ENCODE measurements at regions not wholly inside any gene's neighbourhood (a gene's known extent, or its start where the extent isn't known, plus 50 kb on each side); places are given as distances from the start of the nearest gene placed in this dataset.
"Not testable (repeated sequence)": the region's sequence is repeated elsewhere in the genome, so short reads cannot be mapped to it uniquely, and the experiment has no call there.

DNA sequence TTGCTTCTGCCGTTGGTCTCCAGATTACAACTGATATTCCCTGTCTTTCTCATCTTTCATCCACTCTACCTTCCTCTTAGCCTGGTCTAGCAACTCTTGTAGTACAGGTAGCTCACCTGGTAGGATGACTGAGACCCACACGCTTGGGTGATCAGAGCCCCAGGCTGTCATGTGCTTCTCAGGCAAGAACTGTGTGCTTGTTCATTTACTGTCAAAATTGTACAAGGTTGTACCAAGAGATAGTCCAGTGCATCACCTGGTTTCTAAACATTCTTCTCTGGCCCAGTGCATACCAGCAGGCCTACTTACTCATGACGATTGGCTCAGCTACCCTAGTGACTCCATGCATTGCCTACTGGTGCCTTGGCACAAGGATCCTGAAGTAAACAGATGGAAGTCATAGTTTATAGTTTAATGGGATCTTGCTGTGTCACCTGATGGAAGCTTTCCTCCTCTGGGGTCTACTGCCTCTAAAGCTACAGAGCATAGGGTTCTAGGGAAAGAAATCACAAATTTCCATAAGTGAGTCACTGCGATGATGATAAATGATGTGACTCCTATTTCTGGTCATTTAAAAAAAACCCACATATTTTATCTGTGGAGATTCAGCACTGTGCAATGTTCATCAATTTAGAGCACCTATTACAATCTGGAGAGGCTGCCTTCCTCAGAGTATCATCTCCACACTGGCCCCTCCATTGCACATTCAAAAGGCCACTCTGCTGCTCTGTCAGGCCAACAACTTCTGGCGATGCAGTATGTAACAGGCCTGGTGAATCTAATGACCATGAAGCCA, 481.8 kb upstream of the MEIS1 start:
- DNase-seq (ENCODE audit: low spot score), result no peak

DNA sequence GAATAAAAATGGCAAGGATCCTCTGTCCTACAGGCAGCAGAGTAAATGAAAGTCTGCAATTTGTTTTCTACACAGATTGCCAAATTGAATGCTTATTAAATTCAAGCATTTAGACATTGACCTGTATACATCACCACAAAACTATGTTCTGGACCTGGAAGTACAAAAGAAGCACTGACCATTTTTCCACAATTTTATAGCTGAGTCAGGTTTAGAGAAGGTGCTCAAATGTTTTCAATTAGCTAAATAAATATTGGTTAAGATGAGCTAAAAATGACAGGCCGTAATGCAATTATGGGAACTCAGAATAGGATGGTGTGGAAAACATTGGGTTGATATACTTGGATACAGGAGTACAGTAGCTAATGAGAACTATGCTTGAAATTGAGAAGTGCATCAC, 490.7 kb upstream of the MEIS1 start:
- no peak for DNase-seq (ENCODE audit: low spot score)

GRCh38 chr2:65943099-65943786, 491.7 kb upstream of the MEIS1 start:
- DNase-seq (ENCODE audit: low spot score), result no peak

GRCh38 chr2:65940856-65941255, 494.1 kb upstream of the MEIS1 start:
- no peak for DNase-seq (ENCODE audit: low spot score)

DNA sequence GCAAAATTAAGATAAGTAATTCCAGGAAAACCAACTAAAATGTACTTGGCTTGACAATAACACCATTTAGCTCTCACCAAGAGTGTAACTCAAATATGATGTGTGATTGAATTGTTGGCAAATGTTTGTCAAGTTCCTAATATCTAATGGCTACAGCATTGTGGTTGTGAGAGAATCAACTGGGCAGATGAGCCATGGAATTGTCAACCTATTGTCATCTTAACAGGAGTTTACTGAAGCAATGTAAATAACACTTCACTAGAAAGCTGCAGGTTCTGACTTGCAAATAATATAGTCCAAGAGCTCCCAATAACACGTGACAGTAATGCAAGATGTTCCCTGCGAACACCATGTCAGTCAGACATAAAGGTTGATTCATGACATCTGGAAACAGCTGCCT, 495.2 kb upstream of the MEIS1 start:
- DNase-seq (ENCODE audit: low spot score), result no peak

- DNase-seq (ENCODE audit: low spot score), result no peak
Observed at GRCh38 chr2:65937379-65938160, 497.4 kb upstream of the MEIS1 start.

- no peak for DNase-seq (ENCODE audit: low spot score)
Observed at GRCh38 chr2:65934992-65935629, 499.8 kb upstream of the MEIS1 start.

DNA sequence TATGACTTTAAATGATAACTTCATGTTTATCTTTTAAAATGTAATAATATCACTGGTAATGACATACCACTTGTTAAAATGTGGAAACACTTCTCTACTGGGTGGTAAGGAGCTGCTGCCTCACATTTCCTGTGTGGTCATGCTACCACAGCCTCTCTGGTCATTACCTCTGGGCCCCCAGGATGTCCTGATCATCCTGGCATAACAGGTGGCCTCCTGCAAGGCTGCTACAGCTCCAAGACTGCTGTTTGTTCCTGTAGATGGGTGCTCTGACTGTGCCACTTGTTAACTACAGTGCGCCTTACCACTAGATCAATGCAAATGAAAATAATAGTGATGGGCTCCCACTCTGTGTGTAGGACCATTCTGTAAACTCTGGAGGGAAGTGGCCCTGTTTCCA, 500.2 kb upstream of the SPRED2 start:
- DNase-seq (ENCODE audit: low spot score), result no peak

GRCh38 chr2:65931056-65931455, 498.7 kb upstream of the SPRED2 start:
- no peak for DNase-seq (ENCODE audit: low spot score)

- DNase-seq (ENCODE audit: low spot score), result no peak
Observed at GRCh38 chr2:65930259-65930658, 497.9 kb upstream of the SPRED2 start.

GRCh38 chr2:65929664-65930063, 497.3 kb upstream of the SPRED2 start:
- DNase-seq (ENCODE audit: low spot score), result not testable (repeated sequence)

- no peak for DNase-seq (ENCODE audit: low spot score)
Observed at GRCh38 chr2:65922794-65923193, 490.4 kb upstream of the SPRED2 start.

- DNase-seq (ENCODE audit: low spot score), result no peak
Observed at GRCh38 chr2:65922030-65922429, 489.6 kb upstream of the SPRED2 start.

GRCh38 chr2:65921116-65921515, 488.7 kb upstream of the SPRED2 start:
- DNase-seq (ENCODE audit: low spot score), result no peak

GRCh38 chr2:65920659-65921058, 488.3 kb upstream of the SPRED2 start:
- no peak for DNase-seq (ENCODE audit: low spot score)

DNA sequence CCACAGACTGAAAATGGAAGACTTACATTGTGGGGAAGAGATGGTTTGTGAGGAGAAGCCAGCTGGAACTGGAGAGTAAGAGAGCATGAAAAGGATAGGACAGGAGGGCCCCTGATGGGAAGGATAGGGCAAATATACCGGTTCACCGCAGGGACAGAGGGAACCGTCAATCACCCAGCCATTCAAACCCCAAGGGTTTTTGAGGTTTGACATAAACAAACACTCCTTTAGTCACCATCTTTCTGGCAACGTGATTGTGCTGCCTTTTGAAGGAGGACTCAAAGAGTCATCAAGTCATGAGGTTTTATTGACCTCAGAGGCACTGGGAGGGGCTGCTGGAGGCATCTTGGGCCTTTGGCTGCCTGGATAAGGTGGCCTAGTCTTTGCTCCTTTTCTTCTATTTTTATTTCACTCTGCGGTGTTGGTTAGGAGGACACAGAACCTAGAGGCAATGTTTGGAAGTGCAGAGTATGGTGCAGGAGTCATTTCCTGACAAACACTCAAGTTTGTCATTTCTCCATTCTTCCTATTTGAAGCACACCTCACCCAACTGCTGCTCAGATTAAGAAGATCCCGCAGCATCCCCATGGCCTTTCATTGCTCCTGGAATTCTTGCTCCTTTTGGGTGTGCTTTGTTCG, 487.3 kb upstream of the SPRED2 start:
- no peak for DNase-seq (ENCODE audit: low spot score)

DNA sequence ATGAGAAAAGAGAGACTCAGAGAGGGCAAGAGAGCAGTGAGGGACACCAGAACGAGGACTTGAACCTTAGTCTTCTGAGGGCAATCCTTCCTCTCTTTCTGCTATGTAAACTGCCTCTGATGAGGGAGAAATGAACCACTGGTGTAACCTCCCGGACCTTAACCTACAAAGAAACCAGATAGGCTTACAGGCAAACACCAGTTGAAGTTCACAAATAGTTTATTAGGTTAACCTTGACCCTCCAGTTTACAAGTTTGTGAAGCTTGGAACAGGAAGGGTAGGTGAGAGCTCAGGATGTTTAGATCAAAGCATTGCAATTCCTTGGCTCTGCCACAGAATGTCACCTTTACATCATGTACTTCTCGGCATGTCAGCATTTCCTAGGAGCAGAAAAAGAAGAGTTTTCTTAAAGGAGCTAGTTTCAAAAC, 486.4 kb upstream of the SPRED2 start:
- DNase-seq (ENCODE audit: low spot score), result no peak

- no peak for DNase-seq (ENCODE audit: low spot score)
Observed at GRCh38 chr2:65917986-65918385, 485.6 kb upstream of the SPRED2 start.

GRCh38 chr2:65916785-65917295, 484.4 kb upstream of the SPRED2 start:
- no peak for DNase-seq (ENCODE audit: low spot score)

DNA sequence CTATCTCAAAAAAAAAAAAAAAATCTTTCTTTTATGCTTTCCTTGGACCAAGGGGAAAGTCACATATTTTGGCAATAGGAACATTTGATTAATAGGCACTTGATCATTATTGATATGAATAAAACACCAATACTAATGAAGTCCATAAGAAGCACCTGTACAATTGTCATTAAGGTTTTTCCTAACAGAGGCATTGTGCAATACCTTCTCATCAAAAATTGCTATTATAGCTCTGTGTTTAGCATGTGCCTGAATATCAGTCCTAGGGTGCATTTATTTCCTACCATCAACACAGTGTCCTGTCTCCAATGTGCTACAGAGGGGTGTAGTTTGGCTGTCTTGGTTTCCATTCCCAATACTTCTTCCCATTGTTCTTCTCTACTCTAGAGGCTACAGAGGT, 483.8 kb upstream of the SPRED2 start:
- no peak for DNase-seq (ENCODE audit: low spot score)

- DNase-seq (ENCODE audit: low spot score), result no peak
Observed at GRCh38 chr2:65915273-65915672, 482.9 kb upstream of the SPRED2 start.
